Limb (tissue), 2 donors: ENCODE measurements at regions not wholly inside any gene's neighbourhood (a gene's known extent, or its start where the extent isn't known, plus 50 kb on each side); places are given as distances from the start of the nearest gene placed in this dataset.

Experiments used
- DNase-seq, 2 donors: peaks; one replicate each; pipeline ENCODE4 v3.0.0-alpha.2; 2016; ENCODE audit errors: extremely low spot score in 2 of 2

DNA sequence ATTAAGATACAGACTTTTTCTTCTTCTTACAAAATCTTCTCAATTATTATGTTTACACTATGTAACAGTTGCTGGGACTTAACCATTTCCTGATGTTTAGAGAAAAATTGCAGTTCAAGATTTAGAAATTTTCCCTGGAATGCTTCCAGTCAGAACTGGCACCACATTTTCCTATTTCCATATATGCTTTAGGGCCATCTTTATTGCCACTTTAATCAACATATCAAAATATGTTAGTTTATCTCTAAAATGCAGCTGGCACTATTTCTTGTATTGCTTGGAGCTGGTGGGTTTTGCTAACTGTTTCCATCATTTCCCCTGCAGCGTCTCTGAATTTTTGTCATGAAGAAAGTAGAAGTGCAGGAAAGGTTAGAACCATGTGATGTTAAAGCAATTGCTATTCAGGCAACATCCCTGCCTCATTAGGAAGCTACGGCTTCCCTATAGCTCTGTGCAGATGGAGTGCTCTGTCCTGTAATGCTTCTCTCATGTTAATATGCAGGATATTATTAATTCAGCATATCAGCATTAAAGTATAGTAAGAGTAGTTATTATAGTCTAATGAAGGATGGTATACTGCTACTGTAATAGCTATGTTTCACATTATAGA, 269.1 kb downstream of the MTRR start:
- no peak for DNase-seq

DNA sequence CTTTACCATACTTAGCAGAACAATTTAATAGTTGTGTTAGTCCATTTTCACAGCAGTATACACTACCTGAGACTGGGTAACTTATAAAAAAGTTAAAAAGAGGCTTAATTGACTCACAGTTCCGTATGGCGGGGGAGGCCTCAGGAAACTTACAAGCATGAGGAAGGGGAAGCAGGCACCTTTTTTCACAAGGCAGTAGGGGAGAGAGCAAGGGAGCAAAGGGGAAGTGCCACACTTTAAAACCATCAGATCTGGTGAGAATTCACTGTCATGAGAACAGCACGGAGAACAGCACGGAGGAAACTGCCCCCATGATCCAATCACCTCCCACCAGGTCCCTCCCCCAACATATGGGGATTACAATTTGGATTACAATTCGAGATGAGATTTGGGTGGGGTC, 269.9 kb downstream of the MTRR start:
- DNase-seq: no peak

DNA sequence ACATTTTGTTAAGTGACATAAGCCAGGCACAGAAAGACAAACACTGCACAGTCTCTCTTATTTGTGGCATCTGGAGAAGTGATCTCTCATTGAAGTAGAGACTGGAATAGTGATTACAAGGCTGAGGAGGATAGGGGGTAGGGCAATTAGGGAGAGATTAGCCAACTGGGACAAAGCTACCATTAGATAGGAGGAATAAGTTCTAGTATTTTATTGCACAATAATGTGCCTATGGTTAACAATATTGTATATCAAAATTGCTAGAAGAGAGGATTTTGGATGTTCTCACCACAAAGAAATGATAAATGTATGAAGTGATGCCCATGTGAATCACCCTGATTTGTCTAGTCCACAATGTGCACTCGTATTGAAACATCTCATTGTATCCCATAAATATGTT, 281.8 kb downstream of the MTRR start:
- no peak for DNase-seq

DNA sequence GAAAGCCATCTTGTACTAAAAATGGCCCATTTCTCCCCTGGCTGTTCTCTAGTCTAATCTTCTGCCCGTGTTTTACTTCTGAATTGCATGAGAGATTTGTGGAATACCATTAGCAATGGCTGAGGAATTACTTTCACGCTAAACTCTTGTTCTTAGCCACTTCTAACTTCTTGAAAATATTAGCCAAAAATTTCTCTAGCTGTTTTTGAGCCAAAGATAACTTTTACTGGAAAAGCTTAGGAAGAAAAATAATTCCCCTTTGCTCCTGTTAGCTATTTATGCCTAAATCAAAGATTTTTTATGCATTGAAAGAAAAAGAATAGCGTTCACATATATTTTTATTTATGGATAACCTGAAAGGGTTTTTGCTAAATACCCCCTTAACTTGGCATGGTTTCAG, 287.8 kb downstream of the MTRR start:
- no peak for DNase-seq

DNA sequence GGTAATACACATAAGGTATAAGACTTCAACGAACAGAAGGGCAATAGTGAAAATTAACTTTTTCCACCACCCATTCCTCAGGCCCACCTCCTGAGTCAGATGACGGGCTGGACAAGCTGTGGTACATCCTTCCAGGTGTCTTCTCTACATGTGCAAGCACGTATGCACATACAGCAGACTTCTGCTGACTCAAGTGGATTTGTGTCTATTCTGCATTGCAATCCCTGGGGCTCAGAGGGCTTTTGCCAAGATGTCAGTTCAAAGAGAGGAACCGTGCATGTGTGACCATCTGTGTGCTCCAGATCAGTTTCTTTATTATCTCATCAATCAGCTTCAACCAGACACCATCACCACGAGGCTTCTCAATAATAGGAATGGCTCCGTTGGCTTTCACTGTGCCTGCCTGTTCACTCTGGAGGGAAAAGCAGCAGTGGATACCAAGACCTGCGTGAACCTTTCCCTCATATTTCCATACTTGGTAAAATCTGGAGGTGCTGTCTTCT, 288.4 kb downstream of the MTRR start:
- DNase-seq: no peak

DNA sequence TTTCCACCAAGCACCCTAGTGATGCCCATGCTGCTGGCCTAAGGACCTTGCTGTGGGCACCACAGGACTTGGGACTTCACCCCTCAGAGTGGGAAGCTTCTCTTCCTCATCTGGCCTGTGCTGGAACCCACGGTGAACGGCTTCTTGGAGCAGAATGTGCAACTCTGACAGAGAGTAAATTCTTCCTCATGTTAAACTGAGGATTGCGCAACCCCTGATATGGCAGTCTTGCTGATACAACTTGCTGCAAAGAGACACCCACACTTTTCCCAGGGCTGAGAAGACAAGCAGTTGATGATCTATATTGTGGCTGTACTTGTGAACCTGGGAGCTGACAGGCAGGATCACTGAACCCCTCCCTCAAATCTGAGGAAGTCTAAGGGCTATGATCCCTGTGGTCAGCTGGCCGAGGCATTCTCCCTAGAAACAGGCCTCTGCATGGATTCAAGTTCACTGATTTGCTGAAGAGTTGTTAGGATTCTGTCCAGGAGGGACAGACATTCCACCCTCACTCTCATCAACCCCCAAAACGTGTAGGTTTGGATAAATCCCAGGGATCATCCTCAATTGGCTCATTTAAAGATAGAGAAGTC, 307.2 kb downstream of the MTRR start:
- DNase-seq: no peak

DNA sequence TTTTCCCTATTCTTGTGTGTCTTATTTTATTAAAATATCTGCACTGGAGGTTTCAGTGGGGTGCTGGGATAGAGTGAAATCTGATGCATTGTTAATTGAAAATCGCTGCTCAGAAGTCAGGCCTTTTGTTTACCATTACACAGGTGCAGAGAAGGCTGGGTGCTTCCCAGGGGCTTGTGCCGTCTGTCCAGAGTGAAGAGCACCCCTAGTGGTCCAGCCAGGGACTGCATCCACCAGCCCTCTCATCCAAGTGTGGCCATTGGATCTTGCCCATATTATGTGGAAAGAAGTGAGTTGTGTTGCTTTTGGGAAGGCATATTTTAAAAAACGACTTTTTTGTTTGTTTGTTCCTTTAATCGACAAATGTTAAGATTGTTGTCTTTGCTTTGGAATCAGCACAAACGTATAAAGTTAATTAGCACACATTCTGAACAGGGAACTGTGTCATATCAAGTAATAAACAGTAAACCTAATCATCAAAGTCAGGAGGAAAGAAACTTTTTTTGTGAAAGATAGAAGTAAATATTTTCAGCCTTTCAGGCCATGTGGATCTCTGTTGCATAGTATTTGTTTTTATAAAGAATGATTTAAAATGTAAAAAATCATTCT, 315.6 kb downstream of the MTRR start:
- DNase-seq: no peak

DNA sequence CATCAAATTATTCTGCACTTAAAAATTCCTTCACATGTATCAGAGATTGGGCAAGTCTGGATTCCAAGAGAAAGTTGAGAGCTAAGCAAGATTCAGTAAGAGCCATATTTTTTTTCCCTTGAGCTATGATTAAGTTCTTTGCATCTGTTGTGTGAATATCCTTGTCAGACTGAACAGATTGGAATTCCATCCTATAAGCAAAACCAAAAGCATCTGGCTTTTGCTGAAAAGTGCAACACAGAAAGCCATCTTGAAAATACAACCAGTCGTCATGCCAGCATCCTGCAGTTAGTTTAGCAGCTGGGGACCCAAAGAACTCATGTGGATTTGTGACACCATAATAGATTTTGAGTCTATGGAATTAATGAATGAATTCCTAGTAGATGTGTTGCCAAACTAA, 316.9 kb downstream of the MTRR start:
- no peak for DNase-seq

DNA sequence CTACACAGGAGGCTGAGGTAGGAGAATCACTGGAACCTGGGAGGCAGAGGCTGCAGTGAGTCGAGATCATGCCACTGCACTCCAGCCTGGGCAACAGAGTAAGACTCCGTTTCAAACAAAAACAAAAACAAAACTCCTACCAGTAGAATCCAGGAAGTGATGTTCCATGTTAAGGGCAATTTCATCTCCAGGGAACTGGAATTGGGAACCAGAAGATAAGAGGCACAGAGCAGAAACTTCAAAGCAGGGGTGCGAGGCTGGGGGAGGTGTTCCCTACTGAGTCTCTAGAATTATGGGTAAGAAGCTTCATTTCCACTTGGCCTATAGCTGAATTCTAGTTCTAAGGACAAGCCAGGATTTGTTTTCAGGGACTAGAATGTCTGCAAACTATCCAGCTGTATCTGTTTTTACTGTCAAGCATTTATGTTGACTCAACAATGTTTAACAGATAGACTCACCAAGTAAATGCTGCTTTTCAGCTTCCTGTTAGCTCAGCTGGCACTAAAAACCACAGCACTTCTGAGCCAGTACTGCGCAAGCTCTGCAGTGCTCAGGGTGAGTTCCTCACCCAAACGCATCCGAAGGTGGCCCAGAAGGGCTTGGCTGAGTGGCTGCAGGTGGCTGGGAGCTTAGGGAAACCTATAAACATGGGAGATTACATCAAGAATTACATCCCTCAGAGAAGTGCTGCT, 320.1 kb downstream of the MTRR start:
- no peak for DNase-seq

DNA sequence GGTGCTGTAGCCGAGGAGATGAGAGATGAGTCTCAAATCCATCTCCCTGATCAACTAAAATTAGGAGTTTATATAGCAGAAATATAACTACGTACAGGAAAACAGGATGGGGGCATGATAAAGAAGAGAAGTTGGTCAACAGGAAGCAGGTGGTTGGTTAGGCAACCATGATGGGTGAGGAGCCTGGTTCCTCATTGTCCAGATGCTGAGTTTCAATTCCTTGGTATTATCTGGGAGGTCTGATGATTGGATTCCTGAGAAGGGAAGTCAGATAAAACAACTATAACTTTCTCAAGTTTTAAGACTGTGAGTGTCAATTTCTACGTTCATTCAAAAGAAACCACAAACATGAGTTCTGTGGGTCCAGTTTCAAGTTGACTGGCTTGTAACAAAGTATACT, 323.9 kb downstream of the MTRR start:
- DNase-seq: no peak

DNA sequence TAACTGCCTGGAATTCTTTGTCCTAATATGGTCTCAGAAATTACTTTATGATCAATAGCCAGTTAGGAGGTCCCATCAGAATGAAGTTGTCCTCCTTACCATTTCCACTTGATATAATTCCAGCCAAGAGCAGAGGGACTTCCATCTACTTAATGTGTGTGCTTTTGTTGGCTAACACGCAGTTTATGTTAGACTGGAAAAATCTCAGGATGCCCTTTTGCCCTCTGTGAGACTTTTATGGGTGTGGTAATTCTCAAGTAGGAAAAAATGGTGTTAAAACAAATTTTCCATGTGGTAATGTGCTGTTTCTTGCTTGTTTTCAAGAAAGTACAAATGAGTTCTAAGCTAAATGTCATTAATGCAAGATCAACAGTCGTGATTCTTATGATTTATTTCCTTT, 327.1 kb downstream of the MTRR start:
- peak in 1 of 2 donors; percentile 19 for DNase-seq

DNA sequence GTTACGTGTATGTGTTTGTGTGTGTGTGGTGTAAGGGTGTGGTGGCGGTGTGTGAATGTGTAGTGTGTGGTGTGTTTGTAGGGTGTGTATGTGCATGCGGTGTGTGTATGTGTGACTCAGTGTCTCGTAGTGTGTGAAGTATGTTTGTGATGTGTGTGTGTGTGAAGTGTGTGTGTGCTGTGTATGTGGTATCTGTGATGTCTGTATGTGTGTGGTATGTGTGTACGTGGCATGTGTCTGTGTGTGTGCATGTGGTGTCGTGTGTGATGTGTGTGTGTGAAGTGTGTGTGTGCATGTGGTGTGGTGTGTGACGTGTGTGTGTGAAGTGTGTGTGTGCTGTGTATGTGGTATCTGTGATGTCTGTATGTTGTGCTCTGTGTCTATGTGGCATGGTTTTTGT, 339.4 kb downstream of the MTRR start:
- DNase-seq: no peak

DNA sequence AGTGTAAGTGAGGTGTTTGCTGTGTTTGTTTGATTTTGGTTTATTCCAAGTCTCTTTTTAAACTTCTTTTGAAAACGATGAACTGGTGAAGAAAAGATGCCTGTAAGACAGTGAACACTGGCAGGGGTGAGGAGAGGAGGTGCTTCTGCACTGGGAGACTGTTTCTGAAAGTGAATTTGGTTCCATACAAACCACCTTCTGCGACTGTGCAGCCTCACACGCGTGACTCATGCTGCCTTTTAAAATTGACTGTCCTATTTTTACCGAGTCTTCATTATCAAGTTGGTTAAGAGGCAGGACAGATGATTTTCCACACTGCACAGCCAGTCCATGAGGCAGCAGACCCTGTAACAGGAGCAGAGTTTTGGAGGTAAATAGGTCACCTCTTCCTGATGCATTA, 340.6 kb downstream of the MTRR start:
- no peak for DNase-seq

DNA sequence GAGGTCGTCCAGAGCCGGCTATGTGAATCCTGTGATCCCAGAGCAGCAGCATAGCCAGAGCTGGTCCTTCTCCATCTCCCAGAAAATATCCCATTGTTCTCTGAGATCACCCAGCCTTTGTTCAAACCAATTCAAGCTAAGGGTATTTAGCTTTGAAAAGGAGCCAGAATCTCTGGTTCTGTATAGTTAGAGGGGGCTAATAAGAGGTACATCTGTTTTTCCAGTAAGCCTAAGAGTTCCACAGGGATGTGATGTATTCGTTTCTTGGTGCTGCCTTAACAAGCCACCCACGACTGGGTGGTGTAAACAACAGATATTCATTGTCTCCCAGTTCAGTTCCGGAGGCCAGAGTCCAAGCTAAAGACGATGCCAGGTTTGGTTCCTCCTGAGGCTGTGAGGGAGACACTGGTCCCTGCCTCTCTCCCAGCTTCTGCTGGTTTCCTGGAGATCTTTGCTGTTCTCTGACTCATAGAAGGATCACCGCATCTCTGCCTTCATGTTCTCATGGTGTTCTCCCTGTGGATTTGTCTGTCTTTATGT, 344.8 kb downstream of the MTRR start:
- DNase-seq: no peak

DNA sequence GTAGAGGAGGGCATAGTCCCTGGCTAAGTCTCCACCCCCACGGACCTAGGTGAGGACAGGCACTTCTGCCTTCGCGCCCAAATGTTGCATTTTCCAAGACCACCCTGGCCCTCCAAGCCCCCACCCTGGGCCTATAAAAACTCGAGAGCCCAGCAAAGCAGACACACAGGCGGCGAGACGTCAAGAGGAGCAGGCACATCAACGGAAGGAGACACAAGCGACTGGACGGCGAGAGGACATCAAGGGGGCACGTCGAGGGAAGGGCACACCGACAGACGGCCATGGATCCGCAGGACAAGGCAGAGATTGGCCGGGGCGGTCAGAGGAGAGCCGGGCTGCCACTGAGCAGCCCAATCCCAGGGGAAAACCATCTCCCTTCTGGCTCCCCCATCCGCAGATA, 348.0 kb downstream of the MTRR start:
- no peak for DNase-seq

DNA sequence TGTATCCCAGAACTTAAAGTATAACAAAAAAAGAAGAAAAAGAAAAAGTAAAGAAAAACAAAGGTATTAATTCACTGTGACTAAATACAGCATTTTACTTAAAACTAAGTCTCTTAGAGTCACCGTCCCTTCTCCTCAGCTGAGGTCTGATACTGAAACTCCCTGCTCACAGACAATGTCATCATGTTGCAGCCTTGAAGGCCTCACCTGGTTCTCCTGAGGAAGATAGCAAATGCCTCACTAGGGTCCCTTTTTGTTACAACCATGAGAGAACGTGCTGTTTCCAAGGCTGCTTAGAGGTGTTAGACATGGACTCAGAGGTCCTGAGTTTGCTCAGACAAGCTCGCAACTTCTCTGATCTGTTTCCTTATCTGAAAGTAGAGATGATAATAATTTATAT, 357.2 kb downstream of the MTRR start:
- DNase-seq: no peak

DNA sequence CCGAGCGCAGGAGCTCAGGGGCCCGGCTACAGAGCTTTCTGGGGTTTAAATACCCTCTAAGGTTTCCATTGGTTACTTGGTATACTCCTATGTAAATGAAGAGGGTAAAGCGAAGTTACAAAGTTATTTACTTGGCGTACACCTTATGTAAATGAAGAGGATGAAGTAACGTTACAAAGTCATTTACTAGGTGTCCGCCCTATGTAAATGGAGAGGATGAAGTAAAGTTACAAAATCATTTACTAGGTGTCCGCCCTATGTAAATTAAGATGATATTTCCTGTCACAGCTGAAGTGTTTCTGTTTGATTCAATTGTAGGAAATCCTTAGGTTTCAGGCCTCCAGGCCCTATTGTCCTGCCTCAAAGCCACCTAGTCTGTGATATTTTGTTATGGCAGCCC, 358.2 kb downstream of the MTRR start:
- no peak for DNase-seq

DNA sequence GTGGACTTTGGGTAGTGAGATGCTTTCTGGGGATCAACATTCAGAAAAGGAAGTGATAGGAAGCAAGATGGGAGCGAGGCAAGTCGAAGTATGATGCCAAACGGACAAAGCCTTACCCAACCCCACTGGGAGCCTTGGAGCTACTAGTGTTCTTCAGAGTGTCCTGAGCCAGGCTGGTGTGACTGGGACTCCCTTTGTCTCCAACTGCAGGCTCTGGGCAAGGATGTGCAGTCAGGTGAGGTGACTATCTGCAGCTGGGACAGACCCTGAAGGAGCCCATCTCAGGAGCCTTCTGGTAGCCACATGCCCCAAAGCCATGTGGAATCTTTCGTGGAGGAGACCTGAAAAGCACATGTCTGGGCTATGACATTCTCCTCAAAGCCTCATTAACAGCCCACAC, 360.6 kb downstream of the MTRR start:
- DNase-seq: no peak

DNA sequence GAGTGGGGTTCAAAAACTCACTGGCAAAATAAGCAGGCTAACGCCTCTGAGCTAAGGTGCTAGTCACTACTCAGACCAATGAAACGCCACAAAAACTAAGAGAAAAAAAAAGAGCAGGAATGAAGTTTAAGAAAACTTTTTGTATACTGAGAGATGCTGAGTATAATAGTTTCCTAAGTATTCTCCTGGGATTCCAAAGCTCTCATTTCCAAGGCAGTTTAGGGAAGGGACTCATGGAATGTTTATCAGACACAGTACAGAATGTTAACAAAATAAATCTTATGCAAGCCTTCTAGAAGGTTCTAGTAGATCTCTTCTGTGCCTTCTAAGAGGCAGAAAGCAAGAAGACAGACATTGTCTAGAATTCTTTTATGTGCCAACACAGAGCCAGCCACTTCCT, 361.9 kb downstream of the MTRR start:
- DNase-seq: no peak

DNA sequence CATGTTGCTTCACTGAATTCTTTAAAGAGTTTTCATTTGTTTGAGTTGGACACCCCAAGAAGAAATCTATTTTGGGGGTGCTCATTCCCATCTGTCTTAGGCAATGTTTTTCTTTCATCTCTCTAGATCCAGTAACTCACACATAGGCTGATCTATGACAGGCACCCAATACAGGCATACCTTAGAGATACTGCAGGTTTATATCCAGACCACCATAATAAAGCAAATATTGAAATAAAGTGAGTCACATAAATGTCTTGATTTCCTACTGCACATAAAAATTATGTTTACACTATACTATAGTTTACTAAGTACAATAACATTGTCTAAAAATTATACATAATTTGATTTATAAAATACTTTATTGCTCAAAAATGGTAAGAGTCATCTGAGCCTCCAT, 364.5 kb downstream of the MTRR start:
- no peak for DNase-seq

DNA sequence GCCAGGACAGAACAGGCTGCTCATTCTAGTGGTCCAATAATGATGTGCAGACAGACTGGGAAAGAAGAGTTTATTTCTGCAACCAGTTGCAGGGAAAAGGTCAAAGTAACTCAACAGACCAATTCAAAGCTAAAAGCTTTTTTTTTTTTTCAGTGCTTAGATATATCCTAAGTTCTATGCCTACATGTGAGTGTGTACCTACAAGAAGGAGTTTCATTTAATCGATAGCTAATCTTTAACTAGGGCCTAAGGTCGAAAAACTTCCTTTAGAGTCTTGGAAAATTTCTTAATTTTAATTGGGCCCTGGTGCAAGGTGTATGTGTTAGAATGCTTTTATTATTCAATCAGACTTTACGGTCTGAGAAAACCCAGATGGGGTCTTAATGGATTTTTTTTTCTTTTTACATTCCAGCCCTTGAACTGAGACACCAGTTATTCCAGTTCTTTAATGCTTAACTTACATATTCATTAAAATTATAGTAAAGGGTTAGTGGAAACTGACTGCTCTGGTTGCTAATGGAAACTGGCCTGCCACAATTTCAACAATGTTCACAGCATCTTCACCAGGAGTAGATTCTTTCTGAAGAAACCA, 365.3 kb downstream of the MTRR start:
- no peak for DNase-seq

DNA sequence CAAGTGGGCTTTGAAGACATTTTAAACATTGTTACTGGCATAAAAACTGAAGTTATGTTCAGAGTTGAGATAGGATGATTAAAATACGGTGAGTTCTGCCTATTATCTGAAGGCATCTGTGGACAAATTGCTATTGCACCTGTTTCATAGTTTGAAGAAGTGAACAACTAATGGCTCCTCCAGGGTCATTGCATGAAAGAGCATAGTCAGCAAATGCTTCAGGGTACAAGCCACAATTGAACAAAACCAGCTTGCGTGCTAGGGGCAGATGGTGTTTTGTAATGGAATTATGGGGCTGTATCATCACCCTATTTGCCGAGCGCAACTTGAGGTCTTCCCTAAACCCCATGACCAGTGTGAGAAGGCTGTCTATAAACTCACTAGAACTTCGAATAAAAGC, 369.1 kb downstream of the MTRR start:
- DNase-seq: no peak
